ENCODE measurements at regions not wholly inside any gene's neighbourhood (a gene's known extent, or its start where the extent isn't known, plus 50 kb on each side); places are given as distances from the start of the nearest gene placed in this dataset.
"Not testable (repeated sequence)": the region's sequence is repeated elsewhere in the genome, so short reads cannot be mapped to it uniquely, and the experiment has no call there.

DNA sequence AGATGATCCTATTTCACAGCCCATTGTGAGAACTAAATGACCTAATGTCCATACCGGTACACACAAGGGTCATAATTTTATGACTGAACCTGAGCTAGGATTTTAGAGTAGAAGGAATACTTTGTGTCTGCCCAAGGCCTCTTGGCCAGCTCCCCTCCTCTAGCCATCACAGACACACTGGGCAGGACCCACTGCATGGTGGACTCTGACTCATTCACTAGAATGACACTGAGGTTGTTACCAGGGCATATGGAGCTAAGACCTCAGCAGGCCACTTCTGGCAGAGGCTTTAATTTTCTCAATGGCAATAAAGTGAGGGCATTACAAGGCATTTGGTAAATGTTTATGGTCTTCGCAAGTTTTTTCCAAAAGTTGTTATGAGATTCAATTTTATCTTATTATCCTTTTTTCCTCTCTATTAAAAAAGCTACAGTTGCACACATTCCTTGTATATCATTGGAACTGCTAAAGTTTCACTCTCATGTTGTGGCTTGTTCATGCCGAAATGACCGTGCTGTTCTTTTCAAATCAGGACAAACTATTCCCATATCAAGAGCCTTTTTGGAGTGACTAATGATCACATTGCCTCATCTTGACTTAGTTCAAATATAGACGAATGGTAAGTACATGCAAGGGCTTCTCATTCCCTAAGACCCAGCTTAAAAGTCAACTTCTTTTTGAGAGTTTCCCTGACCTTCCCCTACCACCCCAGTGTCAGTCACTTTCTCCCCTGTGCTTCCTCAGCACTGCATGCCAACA, 595.7 kb downstream of the ACTL7B start:
- Mint-ChIP-seq H3K4me1 (no peaks in the 10 kb centered on the region), H3K4me3 (no peak overlapping the region), H3K27me3 (peaks cover 0 to 2% (median 0%) of the 10 kb centered on the region in 5 donors), H3K36me3 (peaks cover 0 to 4% (median 0%) of the 10 kb centered on the region in 3 donors), H3K9me3 (peaks cover 0 to 22% (median 3%) of the 10 kb centered on the region in 9 donors), H3K27ac (no peak overlapping the region)
- POLR2A ChIA-PET = no interaction called here
- ATAC-seq = no peak
- no peak for DNase-seq

DNA sequence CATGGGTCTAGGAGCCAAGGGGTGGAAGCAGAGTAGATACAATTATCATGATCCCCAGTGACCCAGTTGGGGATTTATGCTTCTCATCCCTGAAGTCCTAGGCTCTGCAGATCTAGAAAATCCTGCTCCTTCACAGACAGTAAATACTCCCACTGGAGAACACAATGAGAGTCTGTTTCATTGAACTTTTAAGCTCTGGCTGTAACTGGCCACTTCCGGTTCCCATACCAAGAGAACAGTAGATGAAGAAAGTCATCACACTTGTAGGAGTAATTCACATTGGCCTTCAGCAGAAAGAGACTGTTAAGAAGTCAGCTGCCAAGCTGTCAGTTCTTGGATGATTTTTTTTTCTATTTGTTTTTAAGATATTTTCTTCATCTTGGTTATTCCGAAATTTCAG, 597.1 kb downstream of the ACTL7B start:
- peaks cover 0 to 2% (median 0%) of the 10 kb centered on the region in 5 donors for H3K27me3 Mint-ChIP-seq

DNA sequence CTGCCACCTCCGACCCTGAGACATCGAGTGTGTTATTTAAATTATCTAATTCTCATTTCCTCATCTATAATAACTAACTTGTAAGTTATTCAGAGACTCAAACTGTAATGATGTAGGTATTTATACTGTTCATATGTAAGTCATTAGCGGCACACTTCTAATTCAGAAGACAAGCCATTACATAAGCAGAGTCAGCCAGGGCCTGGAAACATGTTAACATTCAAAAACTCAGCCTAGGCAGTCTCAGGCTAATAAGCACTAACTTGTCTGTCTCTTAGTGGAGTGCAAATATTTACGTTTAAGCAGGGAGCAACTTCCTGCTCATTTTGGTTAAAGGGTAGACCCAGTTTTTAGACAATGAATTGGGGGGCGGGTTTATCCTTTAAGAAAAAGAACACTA, 598.4 kb downstream of the ACTL7B start:
- Mint-ChIP-seq H3K9me3 (peaks cover 0 to 22% (median 2%) of the 10 kb centered on the region in 9 donors), H3K4me3 (no peak overlapping the region), H3K27me3 (peaks cover 0 to 2% (median 0%) of the 10 kb centered on the region in 5 donors), H3K36me3 (no peaks in the 10 kb centered on the region), H3K4me1 (no peaks in the 10 kb centered on the region), H3K27ac (no peak overlapping the region)
- no peak for DNase-seq
- POLR2A ChIA-PET = no interaction called here
- ATAC-seq = no peak

More for the DNA sequence above, 597.1 kb downstream of the ACTL7B start:
- Mint-ChIP-seq H3K4me1 (no peaks in the 10 kb centered on the region), H3K9me3 (peaks cover 0 to 22% (median 3%) of the 10 kb centered on the region in 9 donors), H3K36me3 (peaks cover 0 to 4% (median 0%) of the 10 kb centered on the region in 3 donors), H3K4me3 (no peak overlapping the region), H3K27ac (no peak overlapping the region)
- POLR2A ChIA-PET = no interaction called here
- no peak for ATAC-seq
- DNase-seq = no peak

DNA sequence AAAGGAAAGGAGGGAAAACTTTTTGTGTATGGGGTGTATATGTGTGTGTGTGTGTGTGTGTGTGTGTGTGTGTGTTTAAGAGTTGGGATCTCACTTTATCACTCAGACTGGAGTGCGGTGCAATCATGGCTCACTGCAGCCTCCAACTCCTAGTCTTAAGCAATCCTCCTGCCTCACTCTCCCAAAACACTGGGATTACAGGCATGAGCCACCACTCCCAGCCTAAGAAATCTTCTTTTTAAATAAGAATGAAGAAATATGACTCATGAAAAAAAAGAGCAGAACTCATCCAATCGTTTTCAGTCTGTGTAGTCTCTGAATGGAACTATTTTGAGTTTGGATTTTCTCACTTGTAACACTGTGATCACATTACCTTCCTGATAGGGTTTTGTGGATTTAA, 601.5 kb downstream of the ACTL7B start:
- H3K4me1 Mint-ChIP-seq = no peaks in the 10 kb centered on the region
- H3K27ac Mint-ChIP-seq = no peak overlapping the region
- POLR2A ChIA-PET = no interaction called here
- no peak overlapping the region for H3K4me3 Mint-ChIP-seq
- DNase-seq = no peak
- ATAC-seq = no peak
- peaks cover 0 to 3% (median under 1%) of the 10 kb centered on the region in 9 donors for H3K9me3 Mint-ChIP-seq
- no peaks in the 10 kb centered on the region for H3K36me3 Mint-ChIP-seq
- H3K27me3 Mint-ChIP-seq = peaks cover 0 to 2% (median 0%) of the 10 kb centered on the region in 5 donors

DNA sequence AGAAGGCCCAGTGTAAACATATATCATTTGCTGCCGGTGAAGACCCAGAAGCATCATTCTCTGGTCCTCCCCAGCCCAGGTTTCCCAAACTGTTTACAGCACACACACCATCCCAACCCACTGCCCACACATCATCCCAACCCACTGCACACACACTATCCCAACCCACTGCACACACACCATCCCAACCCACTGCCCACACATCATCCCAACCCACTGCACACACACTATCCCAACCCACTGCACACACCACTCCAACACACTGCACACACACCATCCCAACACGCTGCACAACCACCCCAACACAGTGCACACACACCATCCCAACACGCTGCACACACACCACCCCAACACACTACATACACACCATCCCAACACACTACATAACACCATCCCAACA, 608.4 kb downstream of the ACTL7B start:
- H3K4me1 Mint-ChIP-seq, DNase-seq, H3K9me3 Mint-ChIP-seq, H3K4me3 Mint-ChIP-seq, POLR2A ChIA-PET, H3K27ac Mint-ChIP-seq, H3K27me3 Mint-ChIP-seq, ATAC-seq, H3K36me3 Mint-ChIP-seq: not testable (repeated sequence)

DNA sequence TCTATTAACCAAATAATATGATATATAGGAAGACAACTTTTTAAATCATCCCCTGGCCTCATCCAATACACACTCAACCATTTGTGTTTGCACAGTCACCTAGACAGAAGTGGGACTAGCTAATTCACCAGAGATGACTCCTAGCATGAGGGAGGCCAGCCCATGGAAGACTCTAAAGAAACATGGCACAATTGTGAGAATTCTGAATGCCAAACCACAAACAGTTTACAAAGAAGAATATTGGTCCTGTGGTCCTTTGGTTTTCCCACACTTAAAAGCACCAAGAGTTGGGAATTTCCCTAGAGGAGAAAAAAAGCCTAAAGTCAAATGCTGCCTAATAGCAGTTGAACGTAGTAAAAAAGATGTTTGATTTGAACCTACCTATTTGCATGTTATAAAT, 609.9 kb downstream of the ACTL7B start:
- Mint-ChIP-seq H3K36me3 (no peaks in the 10 kb centered on the region), H3K4me3 (no peak overlapping the region), H3K27me3 (peaks cover 0 to 2% (median 0%) of the 10 kb centered on the region in 5 donors), H3K4me1 (no peaks in the 10 kb centered on the region), H3K27ac (no peak overlapping the region), H3K9me3 (peaks cover 0 to 5% (median 0%) of the 10 kb centered on the region in 9 donors)
- DNase-seq = no peak
- POLR2A ChIA-PET = no interaction called here
- no peak for ATAC-seq

DNA sequence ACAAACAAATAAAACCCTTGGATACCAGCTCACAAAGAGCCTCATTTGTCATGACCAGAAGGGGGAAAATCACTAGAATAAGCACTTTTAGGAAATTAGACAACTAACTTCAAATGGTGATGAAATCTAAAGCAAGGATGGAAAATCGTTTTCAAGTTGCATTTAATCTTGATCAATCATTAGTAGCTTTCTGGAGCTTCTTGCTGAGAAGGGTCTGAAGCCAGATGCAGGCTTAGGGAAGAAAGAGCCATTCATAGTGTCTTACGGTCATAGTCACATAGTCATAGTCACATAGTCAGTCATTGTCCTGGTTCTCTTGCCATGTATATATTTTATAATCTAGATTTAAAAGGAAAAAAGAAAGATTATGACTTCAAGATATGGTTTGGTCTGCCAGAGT, 610.5 kb downstream of the ACTL7B start:
- H3K4me3 Mint-ChIP-seq = no peak overlapping the region
- POLR2A ChIA-PET = no interaction called here
- no peak for ATAC-seq
- no peak overlapping the region for H3K27ac Mint-ChIP-seq
- DNase-seq = no peak
- no peaks in the 10 kb centered on the region for H3K36me3 Mint-ChIP-seq
- H3K27me3 Mint-ChIP-seq = peaks cover 0 to 2% (median 0%) of the 10 kb centered on the region in 5 donors
- H3K4me1 Mint-ChIP-seq = no peaks in the 10 kb centered on the region
- peaks cover 0 to 10% (median 0%) of the 10 kb centered on the region in 9 donors for H3K9me3 Mint-ChIP-seq

DNA sequence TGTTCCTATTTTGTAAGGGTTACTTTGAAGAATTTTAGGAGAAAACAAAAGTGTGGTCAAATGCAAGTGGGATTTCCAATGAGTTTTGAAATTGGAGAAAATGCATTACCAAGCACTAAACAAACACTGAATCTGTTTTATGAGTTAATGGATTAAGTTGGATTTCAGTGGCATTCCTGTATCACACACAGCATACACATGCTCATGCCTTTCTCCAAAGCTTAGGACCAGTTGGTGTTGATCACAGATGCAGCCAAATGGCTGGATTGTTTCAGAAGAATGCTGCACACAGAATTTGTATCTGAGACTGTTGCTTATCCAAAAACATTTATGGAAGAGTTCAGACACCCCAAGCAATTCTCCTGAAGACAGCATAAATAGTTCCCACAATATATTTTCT, 611.1 kb downstream of the ACTL7B start:
- Mint-ChIP-seq H3K9me3 (peaks cover 0 to 12% (median 0%) of the 10 kb centered on the region in 9 donors), H3K36me3 (no peaks in the 10 kb centered on the region), H3K27ac (no peak overlapping the region), H3K4me3 (no peak overlapping the region), H3K27me3 (no peaks in the 10 kb centered on the region), H3K4me1 (no peaks in the 10 kb centered on the region)
- POLR2A ChIA-PET = no interaction called here
- ATAC-seq = no peak
- no peak for DNase-seq

DNA sequence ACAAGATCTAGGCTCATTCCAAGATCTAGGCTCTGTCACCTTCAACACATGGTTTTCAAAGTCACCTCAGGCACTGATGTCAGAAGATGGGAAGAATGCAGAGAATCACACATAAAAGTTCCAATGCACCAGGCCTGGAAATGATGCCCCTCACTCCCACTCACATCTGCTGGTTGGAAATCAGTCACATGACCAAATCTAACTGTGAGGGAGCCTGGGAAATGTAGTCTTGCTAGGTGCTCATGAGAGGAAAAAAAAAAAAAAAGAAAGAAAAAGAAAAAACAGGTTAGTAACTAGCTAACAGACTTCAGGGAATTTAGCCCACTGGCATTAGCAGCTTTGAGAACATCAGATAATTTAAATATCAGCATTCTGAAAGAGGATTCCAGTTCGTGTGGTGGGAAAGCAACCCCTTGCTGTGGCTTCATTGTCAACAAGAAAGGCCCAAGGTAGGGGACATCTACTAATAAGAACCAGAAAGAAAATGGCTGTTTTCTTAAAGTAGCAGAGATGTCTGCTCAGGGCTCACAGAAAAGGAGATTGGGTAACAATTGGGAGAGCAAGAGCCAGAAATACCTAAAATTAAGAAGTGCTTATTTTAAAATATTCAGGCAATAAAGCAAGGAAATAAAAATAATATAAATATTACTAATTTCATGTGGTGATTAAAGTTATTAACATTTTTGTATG, 614.3 kb downstream of the ACTL7B start:
- POLR2A ChIA-PET = no interaction called here
- H3K4me3 Mint-ChIP-seq = no peak overlapping the region
- peaks cover 0 to 12% (median 2%) of the 10 kb centered on the region in 9 donors for H3K9me3 Mint-ChIP-seq
- no peak overlapping the region for H3K27ac Mint-ChIP-seq
- DNase-seq (no peak), ATAC-seq (no peak)
- no peaks in the 10 kb centered on the region for H3K36me3 Mint-ChIP-seq
- no peaks in the 10 kb centered on the region for H3K27me3 Mint-ChIP-seq
- no peaks in the 10 kb centered on the region for H3K4me1 Mint-ChIP-seq

DNA sequence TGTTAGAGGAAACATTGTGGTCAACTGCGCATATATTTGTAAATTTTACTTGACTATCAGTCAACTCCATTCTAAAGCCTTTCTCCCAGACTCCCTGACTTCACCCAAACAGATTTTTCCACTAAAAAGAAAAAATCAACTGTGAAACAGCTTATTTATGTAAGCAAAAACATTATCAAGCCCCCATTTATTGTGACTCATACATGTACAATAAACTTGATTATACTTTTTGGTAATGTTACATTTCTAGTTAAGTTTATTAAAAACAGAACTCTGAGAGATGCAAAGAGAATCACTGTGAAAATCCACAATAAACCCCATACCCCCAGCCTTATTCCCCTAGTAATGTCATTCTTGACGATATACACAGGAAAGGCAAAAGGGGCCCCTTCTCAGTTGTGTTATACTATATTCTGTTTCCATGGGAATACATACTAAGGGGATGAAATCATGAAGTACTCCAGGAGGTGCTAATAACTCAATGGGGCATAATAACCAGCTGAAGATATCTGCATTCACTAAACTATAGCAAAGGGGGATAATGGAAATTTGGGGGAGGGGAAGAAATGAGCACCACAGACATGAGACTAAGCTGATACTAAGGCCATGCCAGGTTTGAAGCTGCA, 616.0 kb downstream of the ACTL7B start:
- H3K36me3 Mint-ChIP-seq = no peaks in the 10 kb centered on the region
- H3K27me3 Mint-ChIP-seq = no peaks in the 10 kb centered on the region
- no peak overlapping the region for H3K4me3 Mint-ChIP-seq
- no peaks in the 10 kb centered on the region for H3K4me1 Mint-ChIP-seq
- DNase-seq (no peak), ATAC-seq (no peak)
- H3K27ac Mint-ChIP-seq = no peak overlapping the region
- peaks cover 0 to 12% (median 5%) of the 10 kb centered on the region in 9 donors for H3K9me3 Mint-ChIP-seq
- POLR2A ChIA-PET = no interaction called here

DNA sequence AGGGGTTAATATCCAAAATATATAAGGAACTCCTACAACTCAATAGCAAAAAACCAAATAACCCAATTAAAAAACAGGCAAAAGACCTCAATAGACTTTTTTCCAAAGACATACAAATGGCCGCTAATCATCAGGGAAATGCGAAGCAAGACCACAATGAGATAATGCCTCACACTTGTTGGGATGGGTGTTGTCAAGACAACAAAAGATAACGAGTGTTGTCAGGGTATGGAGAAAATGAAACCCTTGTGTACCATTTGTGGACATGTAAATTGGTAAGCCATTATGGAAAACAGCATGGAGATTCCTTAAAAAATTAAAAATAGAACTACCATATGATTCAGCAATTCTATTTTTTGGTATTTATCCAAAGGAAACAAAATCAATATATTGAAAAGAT, 620.2 kb downstream of the ACTL7B start:
- POLR2A ChIA-PET = no interaction called here
- no peaks in the 10 kb centered on the region for H3K27me3 Mint-ChIP-seq
- H3K27ac Mint-ChIP-seq = no peak overlapping the region
- H3K4me3 Mint-ChIP-seq = no peak overlapping the region
- no peak for ATAC-seq
- H3K36me3 Mint-ChIP-seq = no peaks in the 10 kb centered on the region
- no peaks in the 10 kb centered on the region for H3K4me1 Mint-ChIP-seq
- peaks cover 0 to 19% (median 8%) of the 10 kb centered on the region in 9 donors for H3K9me3 Mint-ChIP-seq
- DNase-seq = no peak

DNA sequence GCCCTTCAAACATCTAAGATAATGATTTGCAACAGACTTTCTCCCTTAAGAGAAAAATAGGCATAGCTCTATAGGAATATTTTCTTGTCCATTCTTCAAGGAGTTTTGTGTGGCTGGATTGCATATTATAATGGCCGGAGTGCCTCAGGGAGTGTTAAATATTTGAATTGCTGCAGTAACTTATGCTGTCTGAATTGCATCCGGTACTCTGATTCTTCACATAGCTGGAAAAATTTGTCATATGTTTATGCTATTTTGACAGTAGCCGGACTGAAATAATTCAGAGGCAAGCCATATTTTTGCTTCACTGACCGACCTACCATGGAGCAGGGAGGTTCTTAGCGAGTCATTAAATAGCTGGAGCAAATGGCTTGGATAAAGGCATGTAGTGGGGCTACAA, 621.0 kb downstream of the ACTL7B start:
- H3K9me3 Mint-ChIP-seq = peaks cover 0 to 26% (median 11%) of the 10 kb centered on the region in 9 donors
- H3K4me1 Mint-ChIP-seq = no peaks in the 10 kb centered on the region
- H3K36me3 Mint-ChIP-seq = peaks cover 0 to 4% (median 0%) of the 10 kb centered on the region in 3 donors
- H3K27me3 Mint-ChIP-seq = no peaks in the 10 kb centered on the region
- DNase-seq (no peak), ATAC-seq (no peak)
- no peak overlapping the region for H3K4me3 Mint-ChIP-seq
- POLR2A ChIA-PET = no interaction called here
- H3K27ac Mint-ChIP-seq = no peak overlapping the region

DNA sequence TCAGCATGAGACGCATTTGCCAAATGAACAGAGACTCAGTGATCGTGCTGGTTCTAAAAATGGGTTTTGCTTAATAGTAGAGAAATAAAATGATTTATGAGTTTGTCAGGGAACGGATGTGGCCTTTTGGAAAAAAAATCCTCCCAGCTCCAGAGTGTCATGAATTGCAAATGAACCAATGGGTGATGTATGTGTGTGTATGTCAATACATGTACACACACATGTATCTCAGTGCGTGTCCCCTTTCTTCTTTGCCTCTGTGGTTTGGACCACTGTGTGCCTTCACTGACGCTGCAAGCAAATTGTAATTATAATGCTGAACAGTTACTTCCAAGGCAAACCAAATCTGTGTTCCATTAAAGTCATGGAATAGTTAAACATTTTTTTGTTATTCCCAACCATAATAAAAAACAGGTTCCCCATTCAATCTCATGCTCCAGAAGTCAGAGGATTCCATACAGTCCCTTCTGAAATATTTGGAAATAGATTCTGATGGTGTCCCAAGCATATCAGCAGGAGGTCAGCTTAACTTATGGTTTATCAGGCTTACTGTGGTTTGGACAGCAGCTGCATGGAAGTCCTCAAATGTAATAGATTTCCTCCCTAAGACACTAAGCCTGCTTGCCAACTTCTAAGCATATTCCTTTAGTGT, 630.5 kb downstream of the ACTL7B start:
- POLR2A ChIA-PET = no interaction called here
- Mint-ChIP-seq H3K9me3 (peaks cover under 1 to 40% (median 17%) of the 10 kb centered on the region in 9 donors), H3K4me3 (no peak overlapping the region), H3K27me3 (peaks cover 0 to 9% (median 3%) of the 10 kb centered on the region in 5 donors), H3K4me1 (no peaks in the 10 kb centered on the region), H3K36me3 (peaks cover 0 to 11% (median 0%) of the 10 kb centered on the region in 3 donors), H3K27ac (no peak overlapping the region)
- ATAC-seq = no peak
- DNase-seq = no peak
